ENCODE measurements at regions not wholly inside any gene's neighbourhood (a gene's known extent, or its start where the extent isn't known, plus 50 kb on each side); places are given as distances from the start of the nearest gene placed in this dataset.

- Histone ChIP-seq H3K27me3 (replicated peaks in 1 of 4; ENCODE audit: control extremely low read depth in 1 of 4, control insufficient read depth in 3 of 4, insufficient read depth in 4 of 4, low read length in 3 of 4) (no peaks in the 10 kb centered on the region), H4K20me1 (ENCODE audit: control insufficient read depth, insufficient read depth, low read length, poor library complexity, severe bottlenecking) (no peaks in the 10 kb centered on the region), H2AFZ (ENCODE audit: insufficient read depth, low read depth, low read length, poor library complexity, severe bottlenecking) (no peak overlapping the region), H3K9me3 (ENCODE audit: control extremely low read depth in 1 of 3, control insufficient read depth in 2 of 3, insufficient read depth in 1 of 3, low read length in 2 of 3) (peaks cover 0 to 14% (median 4%) of the 10 kb centered on the region in 3 donors), H3K4me1 (ENCODE audit: control insufficient read depth in 2 of 2, insufficient read depth in 2 of 2, low read length in 2 of 2) (peaks cover 9% of the 10 kb centered on the region in 2 donors), H3K9ac (ENCODE audit: low read length) (no peak overlapping the region), H3K4me3 (ENCODE audit: control extremely low read depth in 1 of 5, extremely low read depth in 1 of 5, insufficient read depth in 1 of 5, low read depth in 2 of 5, low read length in 4 of 5) (no peak overlapping the region), H3K4me2 (replicated peaks; ENCODE audit: low read depth, low read length, poor library complexity, severe bottlenecking) (no peak overlapping the region), H3K79me2 (ENCODE audit: control insufficient read depth, insufficient read depth, low read length) (no peaks in the 10 kb centered on the region), H3K36me3 (replicated peaks in 1 of 2; ENCODE audit: control extremely low read depth in 1 of 2, control insufficient read depth in 1 of 2, extremely low read depth in 1 of 2, insufficient read depth in 2 of 2, low read length in 1 of 2) (no peaks in the 10 kb centered on the region), H3K27ac (ENCODE audit: low read length in 2 of 2) (no peak overlapping the region)
- WGBS (ENCODE audit: insufficient coverage) = 74% methylated on average over 2 of the region's 2 CpGs
- no peak for TF ChIP-seq EZH2 (IDR thresholded peaks at IDR 0.05; ENCODE audit: borderline replicate concordance, insufficient read depth, low read depth, low read length, poor library complexity, severe bottlenecking)
- TF ChIP-seq, protein P1, sequence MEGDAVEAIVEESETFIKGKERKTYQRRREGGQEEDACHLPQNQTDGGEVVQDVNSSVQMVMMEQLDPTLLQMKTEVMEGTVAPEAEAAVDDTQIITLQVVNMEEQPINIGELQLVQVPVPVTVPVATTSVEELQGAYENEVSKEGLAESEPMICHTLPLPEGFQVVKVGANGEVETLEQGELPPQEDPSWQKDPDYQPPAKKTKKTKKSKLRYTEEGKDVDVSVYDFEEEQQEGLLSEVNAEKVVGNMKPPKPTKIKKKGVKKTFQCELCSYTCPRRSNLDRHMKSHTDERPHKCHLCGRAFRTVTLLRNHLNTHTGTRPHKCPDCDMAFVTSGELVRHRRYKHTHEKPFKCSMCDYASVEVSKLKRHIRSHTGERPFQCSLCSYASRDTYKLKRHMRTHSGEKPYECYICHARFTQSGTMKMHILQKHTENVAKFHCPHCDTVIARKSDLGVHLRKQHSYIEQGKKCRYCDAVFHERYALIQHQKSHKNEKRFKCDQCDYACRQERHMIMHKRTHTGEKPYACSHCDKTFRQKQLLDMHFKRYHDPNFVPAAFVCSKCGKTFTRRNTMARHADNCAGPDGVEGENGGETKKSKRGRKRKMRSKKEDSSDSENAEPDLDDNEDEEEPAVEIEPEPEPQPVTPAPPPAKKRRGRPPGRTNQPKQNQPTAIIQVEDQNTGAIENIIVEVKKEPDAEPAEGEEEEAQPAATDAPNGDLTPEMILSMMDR (IDR thresholded peaks at IDR 0.05) = no peak
- peaks cover 6% of the 10 kb centered on the region for H3K9me3 Mint-ChIP-seq (ENCODE audit: insufficient read depth)
- ChIA-PET POLR2A (no interaction called here), CTCF (no interaction called here)
- ATAC-seq (ENCODE audit: low read depth) = no peak
- peaks cover 16% of the 10 kb centered on the region for H3K27me3 Mint-ChIP-seq
- intact Hi-C loops (cut with micrococcal nuclease) = no loop called here
- no peak overlapping the region for H3K4me3 Mint-ChIP-seq
- H3K27ac Mint-ChIP-seq = no peak overlapping the region
- H3K4me1 Mint-ChIP-seq = peaks cover 10% of the 10 kb centered on the region
- no peak for DNase-seq
Observed at GRCh38 chr7:106420210-106420609, 135.4 kb upstream of the NAMPT start.

- Histone ChIP-seq H3K9ac (ENCODE audit: low read length) (no peak overlapping the region), H3K27ac (ENCODE audit: low read length in 2 of 2) (no peak overlapping the region), H4K20me1 (ENCODE audit: control insufficient read depth, insufficient read depth, low read length, poor library complexity, severe bottlenecking) (no peaks in the 10 kb centered on the region), H3K9me3 (ENCODE audit: control extremely low read depth in 1 of 3, control insufficient read depth in 2 of 3, insufficient read depth in 1 of 3, low read length in 2 of 3) (peaks cover 0 to 14% (median 4%) of the 10 kb centered on the region in 3 donors), H3K4me3 (ENCODE audit: control extremely low read depth in 1 of 5, extremely low read depth in 1 of 5, insufficient read depth in 1 of 5, low read depth in 2 of 5, low read length in 4 of 5) (no peak overlapping the region), H3K4me2 (replicated peaks; ENCODE audit: low read depth, low read length, poor library complexity, severe bottlenecking) (no peak overlapping the region), H3K36me3 (replicated peaks in 1 of 2; ENCODE audit: control extremely low read depth in 1 of 2, control insufficient read depth in 1 of 2, extremely low read depth in 1 of 2, insufficient read depth in 2 of 2, low read length in 1 of 2) (no peaks in the 10 kb centered on the region), H2AFZ (ENCODE audit: insufficient read depth, low read depth, low read length, poor library complexity, severe bottlenecking) (no peak overlapping the region), H3K79me2 (ENCODE audit: control insufficient read depth, insufficient read depth, low read length) (no peaks in the 10 kb centered on the region), H3K27me3 (replicated peaks in 1 of 4; ENCODE audit: control extremely low read depth in 1 of 4, control insufficient read depth in 3 of 4, insufficient read depth in 4 of 4, low read length in 3 of 4) (no peaks in the 10 kb centered on the region), H3K4me1 (ENCODE audit: control insufficient read depth in 2 of 2, insufficient read depth in 2 of 2, low read length in 2 of 2) (peaks cover 3 to 5% of the 10 kb centered on the region in 2 donors)
- peaks cover 4% of the 10 kb centered on the region for H3K4me1 Mint-ChIP-seq
- TF ChIP-seq EZH2 (IDR thresholded peaks at IDR 0.05; ENCODE audit: borderline replicate concordance, insufficient read depth, low read depth, low read length, poor library complexity, severe bottlenecking) = no peak
- TF ChIP-seq, protein P1 (IDR thresholded peaks at IDR 0.05) = no peak
- no peak overlapping the region for H3K4me3 Mint-ChIP-seq
- H3K27ac Mint-ChIP-seq = no peak overlapping the region
- DNase-seq = no peak
- CTCF ChIA-PET = no interaction called here
- intact Hi-C loops (cut with micrococcal nuclease) = no loop called here
- peaks cover 17% of the 10 kb centered on the region for H3K27me3 Mint-ChIP-seq
- peaks cover 6% of the 10 kb centered on the region for H3K9me3 Mint-ChIP-seq (ENCODE audit: insufficient read depth)
- POLR2A ChIA-PET = no interaction called here
- no peak for ATAC-seq (ENCODE audit: low read depth)
- WGBS (ENCODE audit: insufficient coverage) = 96% methylated on average over 9 of the region's 9 CpGs
Observed at GRCh38 chr7:106419455-106420182, 134.8 kb upstream of the NAMPT start.
